Activated CD8-positive, alpha-beta memory T cell treated with anti-CD3 and anti-CD28 coated beads, Interleukin-2, amount 50 U/mL, for 48 hours (primary cell): ENCODE measurements at regions not wholly inside any gene's neighbourhood (a gene's known extent, or its start where the extent isn't known, plus 50 kb on each side); places are given as distances from the start of the nearest gene placed in this dataset.
"Not testable (repeated sequence)": the region's sequence is repeated elsewhere in the genome, so short reads cannot be mapped to it uniquely, and the experiment has no call there.

Source experiments
- DNase-seq: peaks from one replicate; pipeline ENCODE4 v3.0.0-alpha.2; 2020

DNA sequence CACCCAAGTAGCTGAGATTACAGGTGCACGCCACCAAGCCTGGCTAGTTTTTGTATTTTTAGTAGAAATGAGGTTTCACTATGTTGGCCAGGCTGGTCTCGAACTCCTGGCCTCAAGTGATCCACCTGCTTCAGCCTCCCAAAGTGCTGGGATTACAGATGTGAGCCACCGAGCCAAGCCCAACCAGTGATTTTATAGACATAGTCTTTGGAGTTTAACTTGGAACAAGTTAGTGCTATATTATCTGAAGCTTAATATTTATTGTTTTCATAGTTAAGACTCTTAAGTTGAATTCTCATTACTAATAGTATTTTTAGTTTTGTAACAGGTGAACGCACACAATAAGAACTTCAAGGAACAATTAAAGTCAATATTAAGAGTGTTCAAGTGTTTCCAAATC is 122.1 kb downstream of the SPAG6 start:
- DNase-seq = not testable (repeated sequence)

DNA sequence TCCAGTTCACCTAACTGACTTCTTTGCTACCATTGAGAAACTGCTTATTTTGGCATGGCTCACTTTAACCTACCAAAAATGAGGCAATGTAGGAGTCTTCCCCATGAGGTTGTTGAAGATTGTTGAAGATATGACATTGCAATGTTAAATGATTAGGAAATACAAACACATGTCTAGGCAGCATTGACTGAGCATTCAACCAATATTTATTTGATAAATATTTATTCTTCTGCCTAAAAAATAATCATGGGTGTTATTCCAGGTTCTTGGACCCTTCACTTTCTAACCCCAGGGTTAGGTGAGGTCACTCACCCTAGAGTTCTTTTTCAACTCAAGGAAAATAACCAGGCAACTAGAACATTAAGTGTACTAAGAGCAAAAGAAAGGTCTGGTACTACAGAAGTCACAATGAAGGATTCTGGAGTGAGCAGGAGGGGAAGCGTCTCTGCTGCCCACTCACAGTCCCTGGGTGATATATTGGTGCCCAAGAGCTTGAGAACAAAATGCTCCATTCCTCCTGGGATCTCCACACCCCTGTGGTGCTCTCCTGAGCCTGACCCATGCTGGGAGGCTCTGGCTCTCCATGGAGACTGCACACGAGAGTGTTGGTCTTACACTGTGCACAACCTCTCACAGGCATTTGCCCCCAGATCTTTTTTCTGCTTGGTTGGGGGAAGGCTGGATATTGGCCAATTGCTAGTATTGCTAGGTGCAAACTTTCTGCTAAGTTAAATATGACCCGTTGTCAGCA is 123.4 kb downstream of the SPAG6 start:
- DNase-seq = no peak

- DNase-seq = no peak
Observed at GRCh38 chr10:22473044-22473443, 127.7 kb downstream of the SPAG6 start.

GRCh38 chr10:22473459-22473858 is 128.2 kb downstream of the SPAG6 start:
- no peak for DNase-seq

DNA sequence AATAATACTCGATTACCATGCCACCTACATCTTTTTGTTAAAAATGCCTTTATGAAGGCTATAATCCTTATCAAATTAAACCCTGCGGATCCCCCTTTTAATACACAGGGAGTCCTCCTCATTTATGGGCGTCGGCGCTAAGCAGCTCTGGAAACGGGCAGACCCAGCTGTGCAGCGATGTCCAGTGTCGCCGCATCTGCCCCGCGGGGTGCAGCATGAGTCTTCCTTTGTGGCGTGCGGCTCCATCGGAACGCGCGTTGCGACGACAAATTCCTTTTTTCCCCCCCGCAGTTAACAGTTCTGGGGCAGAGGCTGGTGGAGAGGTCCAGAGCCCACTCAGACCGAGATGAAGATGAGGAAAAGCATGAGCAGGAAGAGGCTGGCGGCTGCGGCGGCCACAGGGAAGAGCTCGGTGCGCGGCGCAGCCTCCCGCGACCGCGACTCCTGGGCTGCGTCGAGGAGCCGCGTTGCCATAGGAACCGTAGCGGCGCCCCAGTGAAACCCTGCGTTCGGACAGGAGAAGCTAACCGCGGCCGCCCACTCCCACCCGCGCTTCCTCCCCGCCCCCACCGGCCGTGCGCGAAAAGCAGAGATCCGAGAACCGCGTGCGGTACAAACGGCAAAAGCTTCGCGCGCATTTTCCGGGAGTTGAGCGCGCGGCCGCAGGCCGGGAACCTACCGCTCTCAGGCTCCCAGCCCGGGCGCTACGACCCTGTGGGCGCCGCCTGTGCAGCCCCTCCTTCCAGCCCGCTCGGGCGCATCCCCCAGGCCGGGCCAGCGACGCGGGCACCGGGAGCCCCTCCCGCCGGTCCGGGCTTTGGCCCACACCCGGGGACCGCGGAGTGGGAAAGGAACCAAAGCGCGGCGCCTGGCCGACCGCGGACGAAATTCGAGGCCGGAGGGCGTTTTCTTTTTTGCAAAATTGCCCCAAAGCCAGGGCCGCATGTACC is 130.6 kb downstream of the SPAG6 start:
- peak; percentile 69 for DNase-seq

DNA sequence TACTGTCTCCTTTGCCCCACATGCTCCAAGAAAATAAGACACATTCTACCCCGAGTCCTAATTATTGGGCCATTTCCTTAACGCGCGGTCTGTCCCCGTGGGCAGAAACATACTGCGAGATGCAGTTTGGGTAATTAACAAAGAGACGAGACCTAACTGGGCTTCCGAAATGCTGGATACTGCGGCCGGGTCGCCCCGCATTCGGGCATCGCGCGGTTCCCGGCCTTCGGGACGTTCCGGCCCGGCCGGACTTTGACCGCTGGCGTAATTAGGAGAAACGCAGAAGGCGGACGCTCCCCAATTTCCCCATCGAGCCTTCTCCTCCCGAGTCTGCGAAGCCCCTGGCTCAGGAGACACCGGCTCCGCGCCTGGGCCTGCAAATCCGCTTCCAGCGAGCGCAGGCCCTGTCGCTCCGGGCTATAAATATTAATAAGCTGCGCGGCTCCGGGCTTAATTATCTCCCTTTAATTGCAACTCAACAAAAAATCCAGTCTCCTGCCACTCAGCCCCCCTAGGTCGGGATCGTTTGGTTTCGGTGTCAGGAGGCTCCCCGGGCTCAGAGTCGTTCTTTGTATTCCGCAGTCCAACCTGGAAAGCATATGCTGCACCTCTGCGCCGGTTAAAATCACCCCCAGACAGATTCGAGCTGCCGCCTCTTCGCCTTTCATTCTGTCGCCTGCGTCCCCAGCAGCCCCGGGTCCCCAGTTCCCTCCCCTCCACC is 131.5 kb downstream of the SPAG6 start:
- no peak for DNase-seq

DNA sequence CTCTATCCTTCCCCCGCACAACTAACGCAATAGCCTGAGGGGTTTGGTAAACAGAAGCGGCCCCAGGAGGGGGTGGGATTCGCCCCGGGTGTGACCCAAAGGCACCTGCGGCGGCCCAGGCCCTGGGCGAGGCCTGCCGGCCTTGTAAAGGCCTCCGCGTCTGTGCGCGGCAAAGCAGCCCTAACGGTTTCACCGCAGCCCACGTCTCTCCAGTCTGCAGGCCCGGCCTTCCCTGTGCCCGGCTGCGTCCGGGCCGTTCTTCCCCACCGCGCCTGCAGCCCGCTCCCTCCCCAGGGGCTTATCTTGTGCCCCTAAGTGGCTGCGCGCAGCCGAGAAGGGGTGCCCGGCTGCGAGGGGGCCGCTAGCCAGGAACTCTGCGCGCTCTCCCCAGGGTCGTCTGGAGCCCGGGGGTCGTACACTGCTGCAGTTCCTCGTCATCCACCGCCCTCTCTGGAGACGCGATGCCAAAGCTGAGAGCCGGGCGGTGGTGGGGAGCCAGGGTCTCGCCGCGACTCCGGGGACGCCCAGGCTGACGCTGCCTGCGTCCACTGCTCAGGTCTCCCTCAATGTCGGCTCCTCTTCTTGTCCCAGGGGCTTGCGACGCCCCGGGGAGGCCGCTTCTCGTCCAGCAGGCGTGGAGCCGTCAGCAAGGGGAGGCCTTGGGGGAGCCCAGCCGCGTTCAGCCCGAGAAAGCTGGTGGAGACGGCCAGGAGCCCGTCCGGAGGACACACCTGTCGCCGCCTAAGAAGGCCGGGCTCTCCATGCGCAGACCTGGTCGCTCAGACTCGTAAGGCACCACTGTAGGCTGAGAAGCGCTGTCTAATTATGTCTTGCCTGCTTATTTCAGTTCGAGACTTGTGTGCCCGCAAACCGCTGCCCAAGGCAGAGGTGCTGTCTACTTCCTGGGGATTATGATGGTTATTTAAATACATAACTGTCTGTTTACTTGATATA is 132.3 kb downstream of the SPAG6 start:
- DNase-seq = no peak

DNA sequence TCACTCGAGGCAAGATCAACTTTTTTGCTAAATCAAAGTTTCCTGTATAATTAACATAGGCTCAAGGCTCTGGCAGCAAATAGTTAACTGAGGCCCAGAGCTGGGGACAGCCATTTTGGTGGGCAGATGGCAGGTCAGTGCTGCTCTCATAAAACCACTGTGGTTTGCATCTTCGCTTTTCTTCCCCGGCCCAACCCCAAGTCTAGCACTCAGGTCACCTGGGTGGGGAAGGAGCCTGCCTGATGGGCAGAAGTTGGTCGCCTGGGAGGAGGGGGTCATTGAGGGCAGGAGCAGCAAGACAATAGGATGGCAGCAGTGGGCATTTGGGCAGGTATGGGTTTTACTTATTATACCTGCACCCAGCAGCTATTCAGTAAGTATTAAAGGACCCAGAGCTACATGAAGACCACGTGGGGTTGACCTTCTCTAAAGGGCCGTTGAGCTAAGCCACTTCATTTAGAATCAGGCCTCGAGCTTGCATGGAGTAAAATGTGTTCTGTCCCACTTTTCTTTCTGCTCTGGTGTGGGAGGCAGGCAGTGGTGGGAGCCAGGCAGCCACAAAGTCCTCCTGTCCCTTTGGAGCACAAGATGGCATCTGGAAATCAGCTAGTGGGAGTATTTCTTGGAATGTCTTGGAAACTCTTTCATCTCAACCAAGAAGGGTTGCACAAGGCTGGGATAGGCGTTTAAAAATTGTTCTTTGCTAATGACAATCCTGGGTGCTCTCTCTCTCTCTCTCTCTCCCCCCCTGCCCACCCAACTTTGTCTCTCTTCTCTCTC is 133.4 kb downstream of the SPAG6 start:
- no peak for DNase-seq

- DNase-seq = no peak
Observed at GRCh38 chr10:22479419-22479818, 134.1 kb downstream of the SPAG6 start.

GRCh38 chr10:22481106-22481505 is 135.8 kb downstream of the SPAG6 start:
- no peak for DNase-seq

DNA sequence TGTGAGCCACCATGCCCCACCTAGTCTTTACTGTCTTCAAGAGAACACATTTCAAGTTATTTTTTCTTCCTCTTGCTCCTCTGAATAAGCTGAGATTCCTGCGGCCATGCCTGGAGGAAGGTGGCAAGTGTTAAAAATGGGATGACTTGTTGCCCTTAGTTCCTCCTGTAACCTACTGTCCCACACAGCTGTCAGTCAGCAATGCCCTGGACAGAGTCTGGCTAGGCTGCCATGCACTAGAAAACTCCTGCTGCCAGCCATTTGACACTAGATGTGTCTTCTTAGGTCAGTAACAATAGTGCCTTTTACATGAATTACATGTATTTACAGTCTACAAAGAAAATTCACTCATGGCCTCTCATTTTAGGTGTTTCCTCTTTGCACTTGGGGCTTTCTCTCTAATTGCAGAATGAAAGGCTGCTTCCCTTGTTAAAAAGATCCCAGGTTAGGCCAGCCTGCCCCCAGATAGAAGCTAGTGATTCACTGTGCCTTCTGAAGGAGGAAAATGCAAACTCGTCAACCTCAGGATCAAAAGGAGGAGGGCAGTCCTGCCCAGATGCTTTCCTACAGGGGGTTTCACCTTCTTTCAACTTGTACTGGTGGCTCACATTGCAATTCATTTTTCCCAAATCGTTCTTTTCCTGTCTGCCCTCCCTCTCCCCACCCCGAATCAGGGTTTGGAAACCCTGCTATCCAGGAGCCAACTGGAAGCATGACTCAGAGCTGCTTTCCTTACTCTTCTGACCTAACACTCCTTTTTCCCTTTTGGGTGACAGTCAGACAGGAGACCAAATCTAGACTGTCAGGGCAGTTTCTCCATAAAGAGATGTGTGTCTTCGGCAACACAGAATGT is 136.6 kb downstream of the SPAG6 start:
- no peak for DNase-seq

- DNase-seq = no peak
Observed at GRCh38 chr10:22483132-22483531, 137.8 kb downstream of the SPAG6 start.
